ENCODE measurements at regions not wholly inside any gene's neighbourhood (a gene's known extent, or its start where the extent isn't known, plus 50 kb on each side); places are given as distances from the start of the nearest gene placed in this dataset.

DNA sequence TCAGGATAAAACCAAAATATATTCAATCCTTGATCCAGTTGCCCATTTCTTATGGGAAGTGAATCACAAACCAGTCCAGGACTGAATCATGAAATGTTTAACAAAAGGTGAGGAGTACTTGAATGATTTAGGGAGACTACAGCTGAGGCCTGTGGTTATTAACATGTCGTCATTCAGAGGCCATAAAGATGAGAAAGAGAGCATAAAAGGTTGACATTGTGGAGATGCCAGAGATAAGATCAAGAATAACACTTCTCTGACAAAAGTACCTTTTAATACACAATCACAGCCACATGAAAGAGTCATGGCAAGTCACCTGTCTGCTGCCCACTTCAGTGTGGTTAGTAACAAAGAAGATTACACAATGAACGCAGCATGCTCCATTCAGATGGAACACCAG, 1195.7 kb upstream of the SORCS1 start:
- TF ChIP-seq, protein P1, sequence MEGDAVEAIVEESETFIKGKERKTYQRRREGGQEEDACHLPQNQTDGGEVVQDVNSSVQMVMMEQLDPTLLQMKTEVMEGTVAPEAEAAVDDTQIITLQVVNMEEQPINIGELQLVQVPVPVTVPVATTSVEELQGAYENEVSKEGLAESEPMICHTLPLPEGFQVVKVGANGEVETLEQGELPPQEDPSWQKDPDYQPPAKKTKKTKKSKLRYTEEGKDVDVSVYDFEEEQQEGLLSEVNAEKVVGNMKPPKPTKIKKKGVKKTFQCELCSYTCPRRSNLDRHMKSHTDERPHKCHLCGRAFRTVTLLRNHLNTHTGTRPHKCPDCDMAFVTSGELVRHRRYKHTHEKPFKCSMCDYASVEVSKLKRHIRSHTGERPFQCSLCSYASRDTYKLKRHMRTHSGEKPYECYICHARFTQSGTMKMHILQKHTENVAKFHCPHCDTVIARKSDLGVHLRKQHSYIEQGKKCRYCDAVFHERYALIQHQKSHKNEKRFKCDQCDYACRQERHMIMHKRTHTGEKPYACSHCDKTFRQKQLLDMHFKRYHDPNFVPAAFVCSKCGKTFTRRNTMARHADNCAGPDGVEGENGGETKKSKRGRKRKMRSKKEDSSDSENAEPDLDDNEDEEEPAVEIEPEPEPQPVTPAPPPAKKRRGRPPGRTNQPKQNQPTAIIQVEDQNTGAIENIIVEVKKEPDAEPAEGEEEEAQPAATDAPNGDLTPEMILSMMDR (IDR thresholded peaks at IDR 0.05): no peak
- TF ChIP-seq HDAC2 (IDR thresholded peaks at IDR 0.05) (no peak), POLR2A (IDR thresholded peaks at IDR 0.05; ENCODE audit: low read length) (no peak)
